CD14-positive monocyte (primary cell): ENCODE measurements at regions not wholly inside any gene's neighbourhood (a gene's known extent, or its start where the extent isn't known, plus 50 kb on each side); places are given as distances from the start of the nearest gene placed in this dataset.

Experiments used
- DNase-seq, 3 donors: peaks; one replicate each; pipeline ENCODE4 v3.0.0-alpha.2; 2011 to 2022
- H2AFZ ChIP-seq: 2 replicates; pipeline ENCODE4 v1.6.0; 2012; ENCODE audit warnings: mild to moderate bottlenecking, low read depth, low read length, inconsistent platforms; ENCODE audit not compliant: insufficient read depth, poor library complexity, severe bottlenecking
- H3K27ac ChIP-seq, 2 donors: 1 replicate in 1 of 2; 2 replicates in 1 of 2; pipeline ENCODE4 v1.5.1; 2012 to 2013; ENCODE audit warnings: low read length in 2 of 2, control low read depth in 1 of 2, inconsistent platforms in 1 of 2, low read depth in 1 of 2, mild to moderate bottlenecking in 1 of 2
- H3K27me3 ChIP-seq, 2 donors: one replicate each; pipeline versions ENCODE4 v1.6.0 to v1.6.1; 2011 to 2013; ENCODE audit warnings: low read length in 2 of 2; ENCODE audit not compliant: control insufficient read depth in 2 of 2, insufficient read depth in 2 of 2
- H3K36me3 ChIP-seq, 2 donors: replicated peaks in 1 of 2; 1 replicate in 1 of 2; 2 replicates in 1 of 2; pipeline versions ENCODE4 v1.5.1 to v1.6.1; 2012 to 2013; ENCODE audit warnings: low read length in 2 of 2, control low read depth in 1 of 2, inconsistent platforms in 1 of 2, mild to moderate bottlenecking in 1 of 2; ENCODE audit not compliant: insufficient read depth in 2 of 2, control insufficient read depth in 1 of 2
- H3K4me1 ChIP-seq, 2 donors: 1 replicate in 1 of 2; 2 replicates in 1 of 2; pipeline versions ENCODE4 v1.5.1 to v1.6.1; 2012 to 2013; ENCODE audit warnings: low read length in 2 of 2, control low read depth in 1 of 2, inconsistent platforms in 1 of 2, mild to moderate bottlenecking in 1 of 2, moderate library complexity in 1 of 2; ENCODE audit not compliant: insufficient read depth in 2 of 2, control insufficient read depth in 1 of 2
- H3K4me2 ChIP-seq: replicated peaks from 2 replicates; pipeline ENCODE3; 2012; ENCODE audit warnings: low read length, moderate library complexity, mild to moderate bottlenecking; ENCODE audit not compliant: poor library complexity, severe bottlenecking; ENCODE audit errors: extremely low read depth
- H3K4me3 ChIP-seq, 3 experiments: fragments of 200-600 bp in 1 of 3; sonication (generic) in 1 of 3; replicated peaks in 1 of 3; 1 replicate in 2 of 3; 2 replicates in 1 of 3; pipeline ENCODE4 v1.5.1; 2011 to 2013; ENCODE audit warnings: low read length in 3 of 3, mild to moderate bottlenecking in 3 of 3, control low read depth in 2 of 3, low read depth in 2 of 3, inconsistent platforms in 1 of 3, moderate library complexity in 1 of 3
- H3K79me2 ChIP-seq: 2 replicates; pipeline ENCODE4 v1.6.0; 2012; ENCODE audit warnings: mild to moderate bottlenecking, control low read depth, inconsistent platforms, low read length, moderate library complexity; ENCODE audit not compliant: insufficient read depth
- H3K9ac ChIP-seq: 2 replicates; pipeline ENCODE4 v1.6.0; 2017; ENCODE audit warnings: low read length, mild to moderate bottlenecking; ENCODE audit not compliant: insufficient read depth, poor library complexity, severe bottlenecking
- H3K9me3 ChIP-seq, 2 donors: replicated peaks in 1 of 2; 1 replicate in 1 of 2; 2 replicates in 1 of 2; pipeline versions ENCODE4 v1.5.1 to v1.6.1; 2012 to 2013; ENCODE audit warnings: low read length in 2 of 2, control low read depth in 1 of 2; ENCODE audit not compliant: control insufficient read depth in 1 of 2, insufficient read depth in 1 of 2
- H4K20me1 ChIP-seq: 2 replicates; pipeline ENCODE4 v1.6.0; 2012; ENCODE audit warnings: mild to moderate bottlenecking, low read length, control low read depth, moderate library complexity; ENCODE audit not compliant: insufficient read depth
- H3K27ac Mint-ChIP-seq, 7 donors: one replicate each; pipeline ENCODE4 v1.8.0; 2020; ENCODE audit warnings: mild to moderate bottlenecking in 7 of 7, mixed read lengths in 7 of 7, moderate library complexity in 6 of 7, inconsistent platforms in 2 of 7
- H3K27me3 Mint-ChIP-seq, 3 donors: one replicate each; pipeline ENCODE4 v1.8.0; 2021 to 2022; ENCODE audit warnings: low read depth in 3 of 3, mild to moderate bottlenecking in 3 of 3, mixed read lengths in 3 of 3, moderate library complexity in 3 of 3, inconsistent platforms in 1 of 3
- H3K36me3 Mint-ChIP-seq, 2 donors: one replicate each; pipeline ENCODE4 v1.8.0; 2020; ENCODE audit warnings: mixed read lengths in 2 of 2, inconsistent platforms in 1 of 2, mild to moderate bottlenecking in 1 of 2
- H3K4me1 Mint-ChIP-seq: one replicate; pipeline ENCODE4 v1.8.0; 2020; ENCODE audit warnings: mild to moderate bottlenecking, mixed read lengths
- H3K4me3 Mint-ChIP-seq, 2 donors: one replicate each; pipeline ENCODE4 v1.8.0; 2020; ENCODE audit warnings: mild to moderate bottlenecking in 2 of 2, mixed read lengths in 2 of 2, moderate library complexity in 1 of 2
- H3K9me3 Mint-ChIP-seq, 7 donors: one replicate each; pipeline ENCODE4 v1.8.0; 2020 to 2022; ENCODE audit warnings: mixed read lengths in 7 of 7, mild to moderate bottlenecking in 6 of 7, moderate library complexity in 6 of 7, inconsistent platforms in 2 of 7
- CTCF ChIP-seq: fragments of 200-600 bp; IDR thresholded peaks from one replicate; pipeline ENCODE4 v1.8.0; 2022; ENCODE audit warnings: antibody characterized with exemption, mild to moderate bottlenecking
- WGBS: methylation state at CpG from one replicate; pipeline ENCODE4 v1.1.5; 2013; ENCODE audit warnings: missing lambda C conversion rate; ENCODE audit not compliant: insufficient coverage; 5-methylcytosine and 5-hydroxymethylcytosine counted together
- intact Hi-C, 2 donors: fragments of 100-400 bp; cut with micrococcal nuclease; formaldehyde crosslinking; loops; one replicate each; pipeline versions ENCODE4 v1.15.0 to v1.15.1; 2023

GRCh38 chr2:22248851-22249250 is 1125.1 kb downstream of the TDRD15 start:
- no peaks in the 10 kb centered on the region for H3K4me1 ChIP-seq
- H3K36me3 ChIP-seq: no peaks in the 10 kb centered on the region
- no peaks in the 10 kb centered on the region for H4K20me1 ChIP-seq
- no peak overlapping the region for H3K27ac ChIP-seq
- intact Hi-C loops: no loop called here
- no peaks in the 10 kb centered on the region for H3K27me3 ChIP-seq
- H3K9me3 ChIP-seq: no peaks in the 10 kb centered on the region
- no peak overlapping the region for H3K4me3 ChIP-seq
- no peak overlapping the region for H3K4me3 Mint-ChIP-seq
- WGBS: no CpG with 5 or more reads among the region's 2 CpGs
- peaks cover 0 to 3% (median 0%) of the 10 kb centered on the region in 3 donors for H3K27me3 Mint-ChIP-seq
- H3K27ac Mint-ChIP-seq: no peak overlapping the region
- TF ChIP-seq CTCF: no peak
- peaks cover 0 to 2% (median 0%) of the 10 kb centered on the region in 7 donors for H3K9me3 Mint-ChIP-seq
- H3K36me3 Mint-ChIP-seq: no peaks in the 10 kb centered on the region
- no peaks in the 10 kb centered on the region for H3K79me2 ChIP-seq
- no peak overlapping the region for H3K4me2 ChIP-seq
- DNase-seq: no peak
- H3K9ac ChIP-seq: no peak overlapping the region
- H3K4me1 Mint-ChIP-seq: no peaks in the 10 kb centered on the region
- no peak overlapping the region for H2AFZ ChIP-seq

GRCh38 chr2:22253171-22253570 is 1129.4 kb downstream of the TDRD15 start:
- no peaks in the 10 kb centered on the region for H3K79me2 ChIP-seq
- Mint-ChIP-seq H3K36me3 (no peaks in the 10 kb centered on the region), H3K27me3 (peaks cover 0 to 4% (median 0%) of the 10 kb centered on the region in 3 donors), H3K9me3 (peaks cover 0 to 2% (median 0%) of the 10 kb centered on the region in 7 donors), H3K27ac (no peak overlapping the region), H3K4me1 (no peaks in the 10 kb centered on the region), H3K4me3 (no peak overlapping the region)
- H3K36me3 ChIP-seq: no peaks in the 10 kb centered on the region
- H3K27me3 ChIP-seq: no peaks in the 10 kb centered on the region
- H3K4me1 ChIP-seq: no peaks in the 10 kb centered on the region
- TF ChIP-seq CTCF: no peak
- intact Hi-C loops: no loop called here
- no peaks in the 10 kb centered on the region for H3K9me3 ChIP-seq
- no peak overlapping the region for H3K4me3 ChIP-seq
- no peak overlapping the region for H2AFZ ChIP-seq
- H3K4me2 ChIP-seq: no peak overlapping the region
- no peak overlapping the region for H3K9ac ChIP-seq
- H4K20me1 ChIP-seq: no peaks in the 10 kb centered on the region
- no peak overlapping the region for H3K27ac ChIP-seq
- WGBS: 71% methylated on average over 1 of the region's 2 CpGs
- DNase-seq: no peak
